K562 (cell line): ENCODE measurements at regions not wholly inside any gene's neighbourhood (a gene's known extent, or its start where the extent isn't known, plus 50 kb on each side); places are given as distances from the start of the nearest gene placed in this dataset.

Experiments used
- ARID1B ChIP-seq: fragments of 450-650 bp; IDR thresholded peaks from 2 replicates; pipeline ENCODE4 v1.6.1; 2016; ENCODE audit warnings: antibody characterized with exemption, mild to moderate bottlenecking, inconsistent platforms
- DIDO1 ChIP-seq: fragments of 450-650 bp; IDR thresholded peaks from 2 replicates; pipeline ENCODE4 v1.6.1; 2016; ENCODE audit warnings: low read depth, missing biosample characterization, missing genetic modification characterization
- E2F6 ChIP-seq, 2 experiments: IDR thresholded peaks; 2 replicates each; pipeline ENCODE4 v1.6.1; 2011; ENCODE audit warnings: borderline replicate concordance in 1 of 2, control low read depth in 1 of 2, low read depth in 1 of 2, low read length in 1 of 2, mild to moderate bottlenecking in 1 of 2, mixed read lengths in 1 of 2, moderate library complexity in 1 of 2; ENCODE audit not compliant: insufficient read depth in 1 of 2, insufficient read length in 1 of 2, poor library complexity in 1 of 2, severe bottlenecking in 1 of 2; ENCODE audit errors: extremely low read depth in 1 of 2
- EGR1 ChIP-seq: fragments of 450-650 bp; conservative IDR thresholded peaks from 2 replicates; pipeline ENCODE4 v1.6.1; 2017; ENCODE audit warnings: mild to moderate bottlenecking
- NFXL1 ChIP-seq: fragments of 450-650 bp; formaldehyde crosslinking; IDR thresholded peaks from 2 replicates; pipeline ENCODE4 v1.4.0; 2021; ENCODE audit warnings: mild to moderate bottlenecking
- RCOR1 ChIP-seq, 2 experiments: IDR thresholded peaks; 2 replicates each; pipeline ENCODE4 v1.6.1; 2012; ENCODE audit warnings: low read depth in 2 of 2, low read length in 2 of 2, borderline replicate concordance in 1 of 2, improper control_type of control experiment in 1 of 2
- RERE ChIP-seq: sonication (generic); formaldehyde crosslinking; IDR thresholded peaks from 2 replicates; pipeline ENCODE4 v1.8.0; 2023; ENCODE audit warnings: missing genetic modification reagents, mild to moderate bottlenecking, borderline replicate concordance
- SMARCC2 ChIP-seq: fragments of 450-650 bp; IDR thresholded peaks from 2 replicates; pipeline ENCODE4 v1.6.1; 2017; ENCODE audit warnings: antibody characterized with exemption, moderate library complexity, mild to moderate bottlenecking, low read depth
- SRSF1 ChIP-seq: fragments of 200-400 bp; formaldehyde crosslinking; IDR thresholded peaks from 2 replicates; pipeline ENCODE4 v1.6.1; 2017; ENCODE audit warnings: mild to moderate bottlenecking, low read depth, low read length, moderate library complexity
- ZBTB49 ChIP-seq: sonication (generic); formaldehyde crosslinking; IDR thresholded peaks from 2 replicates; pipeline ENCODE4 v1.8.0; 2022; ENCODE audit warnings: missing genetic modification reagents, mild to moderate bottlenecking, borderline replicate concordance
- ZBTB9 ChIP-seq: fragments of 450-650 bp; formaldehyde crosslinking; IDR thresholded peaks from 2 replicates; pipeline ENCODE4 v1.4.0; 2020; ENCODE audit warnings: mild to moderate bottlenecking, moderate library complexity
- ZNF717 ChIP-seq: fragments of 250-450 bp; sonication (Bioruptor Pico); IDR thresholded peaks from 2 replicates; pipeline ENCODE4 v1.5.0; 2021
- TF ChIP-seq, protein P1 (sequence below), 3 experiments: IDR thresholded peaks in 2 of 3; conservative IDR thresholded peaks in 1 of 3; 2 replicates each; pipeline ENCODE4 v1.5.1; 2011 to 2012; ENCODE audit warnings: low read length in 3 of 3, mild to moderate bottlenecking in 3 of 3, control low read depth in 2 of 3, improper control_type of control experiment in 1 of 3, inconsistent platforms in 1 of 3, low read depth in 1 of 3, mixed read lengths in 1 of 3, moderate library complexity in 1 of 3; ENCODE audit not compliant: insufficient read depth in 2 of 3
- TF ChIP-seq, protein P2 (sequence below): fragments of 250-450 bp; sonication (Bioruptor Pico); IDR thresholded peaks from 2 replicates; pipeline ENCODE4 v1.8.0; 2021; ENCODE audit warnings: moderate library complexity, mild to moderate bottlenecking, inconsistent platforms

GRCh38 chr6:27161603-27161945 is 85.9 kb upstream of the PRSS16 start (continued):
- TF ChIP-seq RERE (CRISPR knock-in tag) (no peak), DIDO1 (no peak), ZBTB9 (CRISPR knock-in tag) (no peak), E2F6 (IDR thresholded peaks at IDR 0.05; ENCODE audit: borderline replicate concordance in 1 of 2, extremely low read depth in 1 of 2, insufficient read depth in 1 of 2, insufficient read length in 1 of 2, low read depth in 1 of 2, low read length in 1 of 2, poor library complexity in 1 of 2, severe bottlenecking in 1 of 2) (no peak), RCOR1 (IDR thresholded peaks at IDR 0.05; ENCODE audit: borderline replicate concordance in 1 of 2, low read depth in 2 of 2, low read length in 2 of 2) (no peak), ARID1B (peak; percentile 24; the same call in 1 of the 2 replicates), ZNF717 (no peak), ZBTB49 (no peak), NFXL1 (CRISPR knock-in tag) (no peak), SRSF1 (no peak), EGR1 (no peak), SMARCC2 (0 out of 2 replicates have a peak, but pooled peaks have one; percentile 31)
- TF ChIP-seq, protein P1, sequence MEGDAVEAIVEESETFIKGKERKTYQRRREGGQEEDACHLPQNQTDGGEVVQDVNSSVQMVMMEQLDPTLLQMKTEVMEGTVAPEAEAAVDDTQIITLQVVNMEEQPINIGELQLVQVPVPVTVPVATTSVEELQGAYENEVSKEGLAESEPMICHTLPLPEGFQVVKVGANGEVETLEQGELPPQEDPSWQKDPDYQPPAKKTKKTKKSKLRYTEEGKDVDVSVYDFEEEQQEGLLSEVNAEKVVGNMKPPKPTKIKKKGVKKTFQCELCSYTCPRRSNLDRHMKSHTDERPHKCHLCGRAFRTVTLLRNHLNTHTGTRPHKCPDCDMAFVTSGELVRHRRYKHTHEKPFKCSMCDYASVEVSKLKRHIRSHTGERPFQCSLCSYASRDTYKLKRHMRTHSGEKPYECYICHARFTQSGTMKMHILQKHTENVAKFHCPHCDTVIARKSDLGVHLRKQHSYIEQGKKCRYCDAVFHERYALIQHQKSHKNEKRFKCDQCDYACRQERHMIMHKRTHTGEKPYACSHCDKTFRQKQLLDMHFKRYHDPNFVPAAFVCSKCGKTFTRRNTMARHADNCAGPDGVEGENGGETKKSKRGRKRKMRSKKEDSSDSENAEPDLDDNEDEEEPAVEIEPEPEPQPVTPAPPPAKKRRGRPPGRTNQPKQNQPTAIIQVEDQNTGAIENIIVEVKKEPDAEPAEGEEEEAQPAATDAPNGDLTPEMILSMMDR (IDR thresholded peaks at IDR 0.05 in 2 of 3, conservative IDR thresholded peaks at IDR 0.05 in 1 of 3; ENCODE audit: insufficient read depth in 2 of 3, low read depth in 1 of 3, low read length in 3 of 3), result no peak
- TF ChIP-seq, protein P2, sequence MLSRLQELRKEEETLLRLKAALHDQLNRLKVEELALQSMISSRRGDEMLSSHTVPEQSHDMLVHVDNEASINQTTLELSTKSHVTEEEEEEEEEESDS, result no peak
